IMR-90 (cell line): ENCODE measurements at regions not wholly inside any gene's neighbourhood (a gene's known extent, or its start where the extent isn't known, plus 50 kb on each side); places are given as distances from the start of the nearest gene placed in this dataset.
"Not testable (repeated sequence)": the region's sequence is repeated elsewhere in the genome, so short reads cannot be mapped to it uniquely, and the experiment has no call there.

Experiments used
- ATAC-seq: fragments of 200-7000 bp; cut with Tn5 transposase; 2 replicates; pipeline ENCODE4 v1.9.1; 2020; ENCODE audit warnings: low read depth, mild to moderate bottlenecking, moderate library complexity
- BruUV-seq: library from RNA; stranded (reverse); fragments of 400-500 nt; replicated peaks from 2 replicates; lab custom pipeline; 2021; lab: Mats Ljungman, UMichigan
- CTCF ChIA-PET: fragments of 300-600 bp; formaldehyde crosslinking; extraction: SDS; loops from one replicate; lab custom pipeline; 2021; ENCODE audit warnings: antibody characterized with exemption; lab: Yijun Ruan, JAX
- POLR2A ChIA-PET: fragments of 300-600 bp; sonication (Branson Sonifier 250); formaldehyde crosslinking; loops from one replicate; lab custom pipeline; 2022; ENCODE audit warnings: antibody characterized with exemption; ENCODE audit not compliant: unreplicated experiment; lab: Charles Lee
- DNase-seq: peaks from one replicate; pipeline ENCODE4 v3.0.0; 2013
- H2AFZ ChIP-seq: replicated peaks from 2 replicates; pipeline ENCODE3; 2013; ENCODE audit warnings: low read length, mild to moderate bottlenecking; ENCODE audit not compliant: poor library complexity
- H2AK5ac ChIP-seq: 2 replicates; pipeline ENCODE4 v1.6.1; 2013; ENCODE audit warnings: low read depth, low read length, inconsistent platforms
- H2AK9ac ChIP-seq: replicated peaks from 2 replicates; pipeline ENCODE3; 2013; ENCODE audit warnings: mild to moderate bottlenecking, low read depth, low read length, moderate library complexity; ENCODE audit not compliant: poor library complexity
- H2BK120ac ChIP-seq: 2 replicates; pipeline ENCODE4 v1.6.1; 2013; ENCODE audit warnings: low read depth, low read length, inconsistent platforms
- H2BK15ac ChIP-seq: 3 replicates; pipeline ENCODE4 v1.6.1; 2013; ENCODE audit warnings: low read depth, low read length, inconsistent platforms
- H2BK20ac ChIP-seq: 2 replicates; pipeline ENCODE4 v1.6.1; 2013; ENCODE audit warnings: low read depth, mild to moderate bottlenecking, inconsistent platforms, low read length, moderate library complexity
- H2BK5ac ChIP-seq: 2 replicates; pipeline ENCODE4 v1.6.1; 2013; ENCODE audit warnings: mild to moderate bottlenecking, low read depth, low read length, inconsistent platforms; ENCODE audit not compliant: poor library complexity, severe bottlenecking
- H3K14ac ChIP-seq: replicated peaks from 2 replicates; pipeline ENCODE4 v1.6.1; 2013; ENCODE audit warnings: low read depth, low read length, inconsistent platforms
- H3K18ac ChIP-seq: 2 replicates; pipeline ENCODE4 v1.6.1; 2013; ENCODE audit warnings: low read depth, low read length, control low read depth
- H3K23ac ChIP-seq: 2 replicates; pipeline ENCODE4 v1.6.1; 2013; ENCODE audit warnings: low read depth, low read length, inconsistent platforms
- H3K27ac ChIP-seq: 2 replicates; pipeline ENCODE4 v1.5.1; 2013; ENCODE audit warnings: mild to moderate bottlenecking, control low read depth, low read length; ENCODE audit not compliant: insufficient read depth
- H3K27me3 ChIP-seq: 2 replicates; pipeline ENCODE4 v1.6.1; 2013; ENCODE audit warnings: low read length; ENCODE audit not compliant: control insufficient read depth, insufficient read depth
- H3K36me3 ChIP-seq: 2 replicates; pipeline ENCODE4 v1.6.1; 2013; ENCODE audit warnings: low read length, mixed read lengths; ENCODE audit not compliant: control insufficient read depth, insufficient read depth
- H3K4ac ChIP-seq: 2 replicates; pipeline ENCODE4 v1.6.1; 2013; ENCODE audit warnings: low read depth, low read length, inconsistent platforms
- H3K4me1 ChIP-seq: 2 replicates; pipeline ENCODE4 v1.6.1; 2013; ENCODE audit warnings: low read length, mixed read lengths; ENCODE audit not compliant: control insufficient read depth, insufficient read depth
- H3K4me2 ChIP-seq: 2 replicates; pipeline ENCODE4 v1.6.1; 2013; ENCODE audit warnings: low read depth, mild to moderate bottlenecking, control low read depth, low read length, moderate library complexity
- H3K4me3 ChIP-seq: 2 replicates; pipeline ENCODE4 v1.5.1; 2013; ENCODE audit warnings: low read depth, mild to moderate bottlenecking, control low read depth, low read length, moderate library complexity; ENCODE audit not compliant: insufficient read depth
- H3K56ac ChIP-seq: 2 replicates; pipeline ENCODE4 v1.6.1; 2013; ENCODE audit warnings: low read length, inconsistent platforms; ENCODE audit not compliant: insufficient read depth; ENCODE audit errors: extremely low read depth
- H3K79me1 ChIP-seq, 2 experiments: 2 replicates each; pipeline ENCODE4 v1.6.1; 2013; ENCODE audit warnings: low read length in 2 of 2, inconsistent platforms in 1 of 2, low read depth in 1 of 2
- H3K9ac ChIP-seq: 2 replicates; pipeline ENCODE4 v1.6.1; 2013; ENCODE audit warnings: low read depth, low read length, control low read depth
- H3K9me1 ChIP-seq: 2 replicates; pipeline ENCODE4 v1.6.1; 2013; ENCODE audit warnings: low read length, inconsistent platforms; ENCODE audit not compliant: insufficient read depth
- H3K9me3 ChIP-seq: 2 replicates; pipeline ENCODE4 v1.6.1; 2013; ENCODE audit warnings: low read length; ENCODE audit not compliant: control insufficient read depth, insufficient read depth
- H4K20me1 ChIP-seq: 2 replicates; pipeline ENCODE4 v1.6.1; 2013; ENCODE audit warnings: low read length, inconsistent platforms; ENCODE audit not compliant: insufficient read depth
- H4K5ac ChIP-seq: 2 replicates; pipeline ENCODE4 v1.6.1; 2013; ENCODE audit warnings: mild to moderate bottlenecking, low read depth, low read length, control low read depth
- H4K8ac ChIP-seq, 2 experiments: 2 replicates each; pipeline ENCODE4 v1.6.1; 2013; ENCODE audit warnings: low read depth in 2 of 2, low read length in 2 of 2, control low read depth in 1 of 2, inconsistent platforms in 1 of 2
- H4K91ac ChIP-seq: 2 replicates; pipeline ENCODE4 v1.6.1; 2013; ENCODE audit warnings: low read depth, low read length, inconsistent platforms; ENCODE audit not compliant: insufficient read depth
- WGBS, 2 experiments: methylation state at CpG; one replicate each; pipeline versions ENCODE4 v1.1.5 to v1.1.7; 2013; ENCODE audit warnings: missing lambda C conversion rate in 2 of 2; ENCODE audit not compliant: insufficient read length in 1 of 2; ENCODE audit errors: extremely low coverage in 2 of 2; 5-methylcytosine and 5-hydroxymethylcytosine counted together
- dilution Hi-C: fragments of 300-500 bp; cut with HindIII; formaldehyde crosslinking; loops from one replicate; pipeline ENCODE4 v1.14.3; 2018; ENCODE audit warnings: low sequenced_read_pairs; ENCODE audit not compliant: unreplicated experiment
- in situ Hi-C: fragments of 300-500 bp; cut with MboI; formaldehyde crosslinking; loops from 3 replicates; pipeline ENCODE4 v1.14.3; 2019; ENCODE audit warnings: low sequenced_read_pairs, inconsistent platforms, mixed read lengths
- intact Hi-C: fragments of 100-400 bp; cut with micrococcal nuclease; formaldehyde crosslinking; loops from 2 replicates; pipeline ENCODE4 v1.10.0; 2022

DNA sequence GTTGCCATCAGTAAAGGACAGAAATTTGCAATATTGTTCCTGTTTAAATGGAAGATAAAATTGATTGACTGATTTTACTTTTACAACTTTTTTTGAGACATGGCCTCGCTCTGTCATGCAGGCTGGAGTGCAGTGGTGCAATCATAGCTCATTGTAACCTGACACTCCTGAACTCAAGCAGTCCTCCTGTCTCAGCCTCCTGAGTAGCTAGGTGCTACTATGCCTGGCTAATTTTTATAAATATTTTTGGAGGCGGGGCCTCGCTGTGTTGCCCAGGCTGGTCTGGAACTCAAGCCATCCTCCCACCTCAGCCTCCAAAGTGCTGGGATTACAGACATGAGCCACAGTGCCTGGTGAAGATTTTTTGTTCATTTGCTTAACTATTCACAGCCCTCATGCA, 96.8 kb upstream of the GARIN1A start:
- H2BK15ac ChIP-seq, H3K4ac ChIP-seq, H3K9me3 ChIP-seq, H3K36me3 ChIP-seq, H3K56ac ChIP-seq, H3K18ac ChIP-seq, H2AK5ac ChIP-seq, H3K23ac ChIP-seq, DNase-seq, H2BK5ac ChIP-seq, H3K4me2 ChIP-seq, H2BK120ac ChIP-seq, H3K9me1 ChIP-seq, H2AFZ ChIP-seq, H3K4me1 ChIP-seq, intact Hi-C loops, in situ Hi-C loops, BruUV-seq, H3K4me3 ChIP-seq, POLR2A ChIA-PET, CTCF ChIA-PET, H3K27ac ChIP-seq, H2AK9ac ChIP-seq, H2BK20ac ChIP-seq, H3K27me3 ChIP-seq, dilution Hi-C loops, H3K14ac ChIP-seq, H4K5ac ChIP-seq, H4K8ac ChIP-seq, H4K91ac ChIP-seq, H3K9ac ChIP-seq: not testable (repeated sequence)
- peaks cover 9 to 22% of the 10 kb centered on the region in 2 experiments for H3K79me1 ChIP-seq
- WGBS, 2 experiments = 100% methylated on average over 1 of the region's 3 CpGs; no CpG with 5 or more reads in 1 of the 2 experiments
- peak; percentile 32; the same call in 1 of the 2 replicates for ATAC-seq
- peaks cover 21% of the 10 kb centered on the region; the same call in 1 of the 2 replicates for H4K20me1 ChIP-seq

DNA sequence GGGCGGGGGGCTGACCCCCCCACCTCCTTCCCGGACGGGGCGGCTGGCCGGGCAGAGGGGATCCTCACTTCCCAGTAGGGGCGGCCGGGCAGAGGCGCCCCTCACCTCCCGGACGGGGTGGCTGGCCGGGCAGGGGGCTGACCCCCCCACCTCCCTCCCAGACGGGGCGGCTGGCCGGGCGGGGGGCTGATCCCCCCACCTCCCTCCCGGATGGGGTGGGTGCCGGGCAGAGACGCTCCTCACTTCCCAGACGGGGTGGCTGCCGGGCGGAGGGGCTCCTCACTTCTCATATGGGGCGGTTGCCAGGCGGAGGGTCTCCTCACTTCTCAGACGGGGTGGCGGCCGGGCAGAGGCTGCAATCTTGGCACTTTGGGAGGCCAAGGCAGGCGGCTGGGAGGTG, 95.1 kb upstream of the GARIN1A start:
- no CpG with 5 or more reads among the region's 27 CpGs for WGBS, 2 experiments
- DNase-seq, H3K27ac ChIP-seq, H3K9me3 ChIP-seq, H2BK120ac ChIP-seq, H3K27me3 ChIP-seq, H2AFZ ChIP-seq, dilution Hi-C loops, H2AK9ac ChIP-seq, BruUV-seq, H3K56ac ChIP-seq, H2BK15ac ChIP-seq, CTCF ChIA-PET, POLR2A ChIA-PET, H3K36me3 ChIP-seq, H2AK5ac ChIP-seq, H3K4me1 ChIP-seq, H3K9ac ChIP-seq, H4K91ac ChIP-seq, H3K18ac ChIP-seq, H2BK20ac ChIP-seq, H3K4ac ChIP-seq, H4K8ac ChIP-seq, ATAC-seq, H4K5ac ChIP-seq, H3K9me1 ChIP-seq, H3K14ac ChIP-seq, in situ Hi-C loops, H2BK5ac ChIP-seq, H3K4me3 ChIP-seq, H3K4me2 ChIP-seq, intact Hi-C loops, H3K23ac ChIP-seq: not testable (repeated sequence)
- H4K20me1 ChIP-seq = peaks cover 12% of the 10 kb centered on the region; the same call in 1 of the 2 replicates
- H3K79me1 ChIP-seq = peaks cover 6 to 22% of the 10 kb centered on the region in 2 experiments
